Breast epithelium (tissue), 3 donors: ENCODE measurements at regions not wholly inside any gene's neighbourhood (a gene's known extent, or its start where the extent isn't known, plus 50 kb on each side); places are given as distances from the start of the nearest gene placed in this dataset.

Source experiments
- POLR2A ChIP-seq: fragments of 450-650 bp; IDR thresholded peaks from one replicate; pipeline ENCODE4 v1.6.1; 2016; ENCODE audit warnings: antibody characterized with exemption, mild to moderate bottlenecking, moderate library complexity
- POLR2AphosphoS5 ChIP-seq, 3 donors: sonication (generic); formaldehyde crosslinking; IDR thresholded peaks; one replicate each; pipeline ENCODE4 v1.6.1; 2017; ENCODE audit warnings: antibody characterized with exemption in 3 of 3

GRCh38 chr2:150900913-150901312, 360.8 kb downstream of the RBM43 start:
- TF ChIP-seq POLR2A (no peak), POLR2AphosphoS5 (IDR thresholded peaks at IDR 0.05) (no peak)
